AML-193 (cell line): ENCODE measurements at regions not wholly inside any gene's neighbourhood (a gene's known extent, or its start where the extent isn't known, plus 50 kb on each side); places are given as distances from the start of the nearest gene placed in this dataset.
"Not testable (repeated sequence)": the region's sequence is repeated elsewhere in the genome, so short reads cannot be mapped to it uniquely, and the experiment has no call there.

ENCODE experiments used
- DNase-seq, 2 experiments: peaks; one replicate each; lab custom pipeline; 2025; lab: John Stamatoyannopoulos, UW

- no peak for DNase-seq
These were observed 51.1 kb upstream of the ROPN1 start for GRCh38 chr3:124043023-124043422.

GRCh38 chr3:124044956-124045355 lies 53.0 kb upstream of the ROPN1 start:
- no peak for DNase-seq

DNA sequence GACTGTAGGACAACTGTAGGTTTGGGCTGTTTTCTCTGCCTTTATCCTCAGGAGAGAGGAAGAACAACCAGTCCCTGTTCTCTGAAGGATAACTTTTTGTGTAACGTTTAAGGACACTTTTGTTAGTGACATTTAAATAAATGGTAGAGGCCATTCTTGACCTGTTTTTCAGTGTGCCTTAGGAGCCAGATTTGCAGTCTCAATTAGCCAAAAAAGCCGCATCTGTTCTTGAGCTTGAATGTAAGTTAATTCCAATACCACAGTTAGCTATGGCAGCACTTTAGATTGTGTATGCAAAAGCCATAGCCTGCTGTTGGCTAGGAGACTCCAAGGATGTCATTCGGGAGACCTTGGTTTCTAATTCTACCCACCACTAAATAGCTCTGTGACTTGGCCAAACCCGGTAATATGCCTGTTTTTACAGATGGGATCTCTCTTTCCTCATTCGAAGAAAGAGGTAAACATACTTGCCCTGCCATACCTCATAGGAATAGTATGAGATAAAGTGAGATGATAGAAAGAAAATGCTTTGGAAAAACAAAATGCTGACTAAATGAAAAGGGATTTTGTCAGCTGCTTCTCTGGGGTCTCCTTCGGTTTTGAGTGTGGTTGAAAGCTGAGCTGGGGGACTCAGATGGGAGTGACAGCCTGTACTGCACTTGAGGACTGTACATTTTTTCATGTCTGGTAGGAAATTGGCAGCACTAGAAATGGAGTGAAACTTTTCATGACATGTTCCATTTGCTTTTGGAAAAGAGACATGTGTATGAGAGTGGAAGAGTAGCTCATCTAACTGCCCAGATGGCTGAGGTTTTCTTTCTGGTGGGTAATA lies 57.3 kb upstream of the ROPN1 start:
- no peak for DNase-seq

DNA sequence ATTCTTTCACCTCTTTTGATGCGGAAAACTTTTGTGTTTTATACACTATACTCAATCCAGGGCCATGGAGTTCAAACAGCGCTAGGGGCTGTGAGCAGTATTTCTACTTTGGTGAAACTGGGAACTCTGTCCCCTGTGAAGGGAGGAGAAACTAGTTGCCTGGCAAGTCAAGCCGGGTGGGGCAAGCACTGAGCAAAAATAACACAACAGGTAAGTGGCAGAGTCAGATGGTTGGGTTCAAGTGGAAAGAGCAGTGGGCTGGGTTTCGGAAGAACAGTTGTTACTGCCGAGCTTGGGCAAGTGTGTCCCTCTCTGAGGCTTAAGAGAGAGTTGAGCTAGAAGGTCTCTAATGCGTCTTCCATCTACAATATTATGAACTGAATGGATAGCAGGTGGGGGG lies 59.7 kb upstream of the ROPN1 start:
- no peak for DNase-seq

- no peak for DNase-seq
These were observed 61.9 kb upstream of the ROPN1 start for GRCh38 chr3:124053871-124054270.

GRCh38 chr3:124056846-124057245 lies 64.9 kb upstream of the ROPN1 start:
- no peak for DNase-seq

GRCh38 chr3:124057420-124057819 lies 65.5 kb upstream of the ROPN1 start:
- no peak for DNase-seq

DNA sequence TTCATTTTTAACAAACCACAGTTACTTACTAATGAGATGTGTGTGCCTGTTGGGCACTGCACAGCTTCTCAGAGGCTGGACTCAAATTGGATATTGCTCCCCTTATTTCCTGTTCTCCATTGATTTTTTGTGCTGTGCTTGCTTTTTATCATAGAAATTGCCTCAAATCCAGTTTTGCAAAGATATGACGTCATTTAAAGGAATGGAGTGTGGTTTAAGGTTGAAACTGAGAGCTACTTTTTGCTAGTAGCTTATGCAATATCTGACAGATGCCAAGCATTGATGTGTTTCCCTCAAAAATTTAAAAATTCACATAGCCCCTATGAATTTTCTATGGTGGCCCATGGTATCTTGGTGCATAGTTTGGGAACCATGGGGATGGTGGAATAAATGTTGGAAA lies 67.7 kb upstream of the ROPN1 start:
- DNase-seq, result no peak

DNA sequence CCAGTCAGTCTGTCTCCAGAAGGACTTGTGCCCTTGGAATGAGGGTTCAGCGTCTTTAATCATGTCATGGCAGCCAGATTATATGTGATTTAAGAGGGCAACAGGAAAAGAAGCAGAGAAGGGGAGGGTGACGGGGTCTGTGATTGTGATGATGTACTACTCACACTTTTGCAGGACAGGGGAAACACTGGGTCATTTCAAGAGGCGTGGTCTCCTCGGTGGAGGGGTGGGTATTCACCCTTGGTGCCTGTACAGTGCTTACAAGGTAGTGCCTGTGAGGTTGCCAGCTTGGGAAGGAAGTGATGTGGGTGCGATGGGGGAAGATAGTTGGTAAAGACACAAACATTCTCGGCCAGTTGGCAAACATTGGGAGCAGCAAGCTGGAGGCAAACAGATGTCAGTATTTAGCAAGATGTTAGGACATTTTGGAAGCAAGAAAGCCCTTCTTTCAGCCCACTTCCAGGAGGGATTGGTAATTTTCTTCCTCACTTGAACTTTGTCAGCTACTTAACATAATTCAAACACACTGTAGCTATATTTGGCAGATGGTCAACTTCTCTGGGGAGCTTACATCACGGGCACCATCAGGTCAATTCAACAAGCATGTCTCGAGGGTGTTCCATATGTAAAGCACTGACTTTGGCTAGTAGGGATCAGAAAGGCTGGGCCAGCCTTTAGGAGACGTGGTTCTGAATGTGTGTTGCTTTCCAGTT lies 71.4 kb upstream of the ROPN1 start:
- no peak for DNase-seq

GRCh38 chr3:124064050-124064449 lies 72.1 kb upstream of the ROPN1 start:
- no peak for DNase-seq

DNA sequence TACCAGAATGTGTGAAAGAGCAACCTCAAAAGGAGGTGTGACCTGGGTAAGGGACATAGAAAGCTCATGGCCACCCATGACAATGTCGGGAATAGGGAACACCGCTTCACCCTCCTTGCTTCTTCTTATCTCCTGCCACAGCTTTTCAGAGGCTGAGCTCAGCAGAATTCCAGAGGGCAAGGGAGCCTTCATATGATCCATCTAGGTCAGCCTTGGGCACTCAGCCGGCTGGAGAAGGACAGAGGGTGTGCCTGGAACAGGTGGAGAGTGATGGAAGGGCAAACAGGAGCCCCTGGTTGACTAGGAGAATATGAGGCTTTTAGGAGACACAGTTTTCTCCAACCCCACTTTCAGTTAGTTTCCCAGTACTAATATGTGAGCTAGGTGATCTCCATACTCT lies 74.6 kb upstream of the ROPN1 start:
- not testable (repeated sequence) for DNase-seq

- not testable (repeated sequence) for DNase-seq
These were observed 77.8 kb upstream of the ROPN1 start for GRCh38 chr3:124069706-124070105.

GRCh38 chr3:124075090-124075489 lies 83.2 kb upstream of the ROPN1 start:
- not testable (repeated sequence) for DNase-seq

DNA sequence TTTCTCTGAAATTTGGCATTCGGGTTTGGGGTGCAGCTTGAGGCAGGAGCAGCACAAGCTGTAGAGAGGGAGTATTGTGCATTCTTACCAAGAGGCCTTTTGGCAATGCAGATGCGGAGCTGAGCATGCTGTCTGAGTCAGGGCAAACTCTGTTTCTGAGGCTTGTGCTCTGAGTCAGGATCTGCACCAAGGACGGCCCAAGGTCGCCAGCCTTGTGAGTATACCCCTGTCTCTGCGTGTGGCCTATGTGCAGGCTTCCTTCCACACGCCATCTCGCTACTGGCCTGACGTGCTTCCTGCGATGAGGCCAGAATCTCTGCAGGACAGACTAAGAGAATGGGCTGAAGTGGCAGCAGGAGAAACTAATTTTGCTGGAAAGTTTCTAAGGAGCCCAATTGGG lies 83.8 kb upstream of the ROPN1 start:
- DNase-seq, result no peak

- no peak for DNase-seq
These were observed 84.3 kb upstream of the ROPN1 start for GRCh38 chr3:124076235-124076634.

- peak; percentile 12 to 25 for DNase-seq
These were observed 87.3 kb upstream of the ROPN1 start for GRCh38 chr3:124078953-124079911.

DNA sequence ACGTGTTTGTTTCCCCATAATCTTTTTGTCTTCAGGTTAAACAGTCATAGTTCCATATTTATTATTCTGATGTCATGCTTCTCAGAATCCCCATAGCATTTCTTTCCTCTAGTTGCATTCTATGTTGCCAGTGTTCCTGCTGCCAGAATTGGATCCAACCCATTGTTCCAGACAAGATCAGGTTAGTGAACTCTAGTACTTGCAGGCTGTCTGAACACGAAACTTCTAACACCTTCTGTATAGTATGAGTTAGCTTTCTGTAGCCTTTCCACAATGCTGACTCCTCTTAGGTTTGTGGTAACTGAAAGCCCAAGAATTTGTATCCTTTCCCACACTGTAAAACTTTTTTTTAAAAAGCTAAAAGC lies 88.0 kb upstream of the ROPN1 start:
- DNase-seq, result no peak

GRCh38 chr3:124082343-124082742 lies 90.4 kb upstream of the ROPN1 start:
- DNase-seq, result no peak

DNA sequence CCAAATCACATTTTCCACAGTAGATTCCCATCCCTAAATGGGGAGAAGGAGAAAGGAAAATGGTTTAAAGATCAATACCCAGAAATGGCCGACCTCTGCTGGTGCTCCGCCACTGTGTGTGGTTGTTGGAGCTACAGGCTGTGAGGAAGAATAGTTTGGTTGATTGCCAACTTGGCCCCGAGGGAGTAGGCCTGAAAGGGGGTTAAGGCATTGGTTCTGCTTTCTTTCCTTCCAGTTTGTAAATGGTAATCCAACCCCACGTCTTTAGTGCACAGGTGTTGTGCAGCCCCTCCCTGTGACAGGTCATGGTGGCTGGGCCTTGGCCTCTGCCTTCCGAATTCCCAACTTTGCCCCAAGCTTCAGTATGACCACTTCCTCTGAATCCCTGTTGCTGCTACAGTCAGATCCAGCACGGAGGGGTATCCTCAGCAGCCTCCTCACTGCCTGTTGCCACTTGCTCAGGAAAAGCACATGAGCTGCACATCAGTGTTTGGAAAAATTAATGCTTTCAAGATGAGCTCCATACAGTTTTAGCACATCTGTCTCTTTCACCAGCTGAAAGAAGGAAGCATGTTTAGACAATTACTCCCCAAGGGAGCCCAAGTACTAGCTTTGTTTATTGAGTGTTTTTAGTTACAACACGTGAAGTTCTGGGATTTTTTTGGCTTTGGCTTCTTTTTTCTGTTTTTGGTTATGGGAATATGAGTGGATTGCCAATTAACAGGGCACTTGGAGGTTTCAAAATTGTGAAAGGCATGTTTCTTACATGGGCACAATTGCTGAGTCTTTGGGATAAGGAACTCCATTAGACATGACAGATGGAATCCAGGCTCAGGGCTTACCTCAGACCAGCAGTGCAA lies 92.3 kb upstream of the ROPN1 start:
- DNase-seq, result no peak

DNA sequence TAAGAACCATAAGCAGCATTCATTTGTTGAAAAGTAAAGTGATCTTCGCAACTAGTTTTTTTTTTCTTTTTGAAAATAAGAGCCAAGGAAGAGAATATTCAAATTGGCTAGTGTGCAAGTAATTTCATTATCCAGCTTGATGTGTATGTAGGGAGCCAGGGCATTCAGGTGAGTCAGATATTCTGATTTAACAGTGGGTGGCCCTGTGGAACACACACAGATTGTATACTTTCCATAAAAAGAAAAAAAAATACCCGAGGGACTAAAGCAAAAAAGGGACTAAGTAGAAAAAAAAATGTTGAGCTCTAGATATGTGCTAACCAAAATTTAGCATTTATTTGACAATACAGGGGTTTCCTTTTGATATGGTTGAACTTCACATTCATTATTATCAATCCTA lies 96.9 kb upstream of the ROPN1 start:
- no peak for DNase-seq

DNA sequence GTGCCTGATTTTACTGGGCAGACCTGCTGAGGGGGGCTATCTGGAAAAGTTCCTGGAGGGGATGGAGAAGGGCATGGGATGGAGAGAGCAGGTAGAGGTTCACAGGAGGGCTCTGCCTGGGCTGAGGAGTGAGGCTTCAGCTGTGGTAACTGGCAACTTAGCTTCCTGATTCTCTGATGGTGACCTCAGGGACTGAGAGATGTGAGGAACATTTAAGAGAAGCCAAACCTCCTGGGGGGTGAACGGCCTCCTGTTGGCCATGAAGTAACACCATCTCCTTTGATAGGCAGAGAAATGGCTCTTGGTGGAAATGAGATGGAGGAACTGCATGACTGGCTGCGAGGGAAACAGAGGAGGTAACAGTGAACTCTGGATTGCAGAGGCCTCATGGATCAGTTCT lies 97.3 kb upstream of the ROPN1 start:
- no peak for DNase-seq
